Esophagus squamous epithelium (tissue), 4 donors: ENCODE measurements at regions not wholly inside any gene's neighbourhood (a gene's known extent, or its start where the extent isn't known, plus 50 kb on each side); places are given as distances from the start of the nearest gene placed in this dataset.

Experiments used
- CTCF ChIP-seq, 6 experiments: fragments of 450-650 bp in 4 of 6; fragments of 200-600 bp in 2 of 6; sonication (generic) in 2 of 6; IDR thresholded peaks; one replicate each; pipeline ENCODE4 v1.5.1; 2016 to 2019; ENCODE audit warnings: antibody characterized with exemption in 6 of 6, mild to moderate bottlenecking in 4 of 6, moderate library complexity in 4 of 6
- POLR2A ChIP-seq, 4 donors: fragments of 450-650 bp; IDR thresholded peaks; one replicate each; pipeline ENCODE4 v1.6.1; 2017; ENCODE audit warnings: antibody characterized with exemption in 4 of 4, mild to moderate bottlenecking in 4 of 4, moderate library complexity in 3 of 4

DNA sequence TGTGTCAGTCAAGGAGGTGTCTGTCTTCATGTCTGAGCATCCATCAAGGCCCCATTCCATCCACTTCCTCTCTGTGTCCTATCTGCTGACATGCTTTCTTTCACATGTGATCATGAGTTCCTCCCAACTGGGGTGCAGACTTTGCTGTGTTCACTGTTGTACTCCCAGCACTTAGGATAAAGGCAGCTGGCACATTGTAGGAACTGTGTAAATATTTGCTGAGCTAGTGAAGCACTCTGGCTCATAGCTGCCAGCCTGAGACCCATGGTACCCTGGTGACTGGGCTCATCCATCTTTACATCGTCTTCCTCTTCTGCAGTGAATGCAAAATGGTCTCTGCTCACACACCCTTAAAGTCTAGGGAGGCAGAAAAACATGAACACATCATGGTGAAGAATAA is 242.2 kb upstream of the IGFBP3 start:
- TF ChIP-seq CTCF (IDR thresholded peaks at IDR 0.05) (no peak), POLR2A (IDR thresholded peaks at IDR 0.05) (no peak)
